HG02885 (cell line): ENCODE measurements at regions not wholly inside any gene's neighbourhood (a gene's known extent, or its start where the extent isn't known, plus 50 kb on each side); places are given as distances from the start of the nearest gene placed in this dataset.

Source experiments
- ATAC-seq: cut with Tn5 transposase; IDR thresholded peaks from one replicate; pipeline ENCODE4 v1.9.1; 2021; ENCODE audit warnings: mild to moderate bottlenecking; ENCODE audit not compliant: unreplicated experiment, poor library complexity

DNA sequence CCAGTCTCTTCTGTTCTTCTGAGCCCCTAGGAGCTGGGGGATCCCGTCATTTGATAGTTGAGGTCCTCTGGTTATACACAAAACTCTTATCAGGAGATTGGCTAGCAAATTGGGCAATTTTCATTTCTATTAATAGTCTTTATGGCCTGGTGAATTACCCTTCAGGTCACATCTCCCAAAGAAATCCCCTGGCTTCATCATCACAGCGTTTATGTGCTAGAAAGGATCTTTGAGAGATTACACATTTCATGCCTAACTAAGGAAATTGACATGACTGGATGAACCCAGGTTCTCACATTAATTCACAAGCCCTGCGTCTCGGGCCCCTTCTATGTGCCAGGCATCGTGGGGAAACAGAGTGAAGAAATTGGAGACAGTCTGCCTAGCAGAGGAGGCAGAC, 227.4 kb upstream of the PROK2 start:
- no peak for ATAC-seq

DNA sequence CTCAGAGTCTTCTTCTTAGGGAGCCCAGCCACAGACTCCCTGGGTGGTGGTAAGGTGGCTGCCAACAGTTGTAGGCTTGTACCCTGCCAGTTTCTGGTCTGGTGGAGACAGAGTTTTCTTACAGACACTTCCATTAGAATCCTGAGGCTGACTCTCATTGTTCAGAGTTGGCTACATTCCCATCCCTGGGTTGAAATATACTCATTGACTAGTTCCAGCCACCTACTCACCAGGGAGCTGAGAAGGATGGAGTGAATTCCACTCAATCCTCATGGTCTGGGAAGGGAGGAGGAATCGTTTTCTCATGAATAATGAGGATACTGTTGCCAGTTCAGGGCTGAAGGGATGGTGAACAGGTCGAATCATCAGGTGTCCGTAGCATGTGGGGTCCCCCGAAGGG, 226.5 kb upstream of the PROK2 start:
- no peak for ATAC-seq

DNA sequence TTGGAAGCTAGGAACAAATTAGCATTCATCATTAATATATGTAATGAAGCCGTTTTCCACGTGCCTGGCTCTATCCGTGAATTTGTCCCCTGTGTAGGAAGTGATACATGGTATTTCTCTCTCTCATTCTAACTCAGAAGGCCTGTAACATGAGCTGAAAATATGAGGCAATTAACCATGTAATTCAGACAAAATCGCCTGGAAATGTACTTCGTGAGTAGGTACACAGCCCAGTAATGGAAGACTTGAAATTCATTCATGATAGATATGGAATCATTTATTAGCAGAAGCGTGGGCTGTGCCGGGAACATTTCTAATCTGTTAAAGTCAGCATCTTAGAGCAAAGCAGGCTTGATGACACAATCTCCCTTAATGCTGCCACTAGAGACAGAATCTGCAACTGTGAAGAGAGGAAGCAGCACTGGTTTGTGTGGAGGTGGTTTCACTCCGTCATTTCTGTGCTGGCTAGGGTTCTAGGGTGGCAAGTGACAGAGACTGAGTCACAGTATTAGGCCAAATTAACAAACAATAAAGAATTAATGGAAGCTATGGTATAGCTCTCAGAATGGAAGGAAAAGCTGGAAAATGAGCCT, 225.0 kb upstream of the PROK2 start:
- ATAC-seq: peak; percentile 80

DNA sequence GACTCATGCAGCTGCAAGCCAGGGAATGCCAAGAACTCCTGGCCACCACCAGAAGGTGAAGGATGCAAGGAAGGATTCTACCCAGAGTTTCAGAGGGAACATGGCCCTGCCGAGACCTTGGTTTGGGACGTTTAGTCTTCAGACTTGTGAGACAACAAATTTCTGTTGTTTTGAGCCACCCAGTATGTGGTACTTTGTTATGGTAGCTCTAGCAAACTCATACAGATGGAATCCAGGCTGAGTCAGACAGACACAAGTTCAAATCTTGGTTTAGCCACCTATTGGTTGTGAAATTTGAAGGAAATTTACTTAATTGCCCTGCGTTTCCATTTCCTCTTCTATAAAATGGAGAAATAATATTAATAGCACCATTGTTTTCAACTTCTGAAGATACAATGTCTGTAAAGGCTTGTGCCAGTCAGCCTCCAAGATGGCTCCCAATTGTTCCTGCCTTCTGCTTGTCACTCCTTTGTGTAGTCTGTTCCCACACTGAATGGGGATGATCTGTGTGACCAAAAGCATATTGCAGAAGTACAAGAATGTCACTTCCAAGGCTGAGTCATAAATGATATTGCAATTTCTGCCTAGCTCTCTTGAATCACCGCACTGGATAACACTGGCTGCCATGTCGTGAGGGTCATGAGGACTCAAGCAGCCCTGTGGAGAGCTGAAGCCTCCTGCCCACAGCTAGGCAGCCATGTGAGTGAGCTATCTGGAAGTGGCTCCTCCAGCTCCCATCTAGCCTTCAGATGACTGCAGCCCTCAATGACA, 223.5 kb upstream of the PROK2 start:
- ATAC-seq: no peak

DNA sequence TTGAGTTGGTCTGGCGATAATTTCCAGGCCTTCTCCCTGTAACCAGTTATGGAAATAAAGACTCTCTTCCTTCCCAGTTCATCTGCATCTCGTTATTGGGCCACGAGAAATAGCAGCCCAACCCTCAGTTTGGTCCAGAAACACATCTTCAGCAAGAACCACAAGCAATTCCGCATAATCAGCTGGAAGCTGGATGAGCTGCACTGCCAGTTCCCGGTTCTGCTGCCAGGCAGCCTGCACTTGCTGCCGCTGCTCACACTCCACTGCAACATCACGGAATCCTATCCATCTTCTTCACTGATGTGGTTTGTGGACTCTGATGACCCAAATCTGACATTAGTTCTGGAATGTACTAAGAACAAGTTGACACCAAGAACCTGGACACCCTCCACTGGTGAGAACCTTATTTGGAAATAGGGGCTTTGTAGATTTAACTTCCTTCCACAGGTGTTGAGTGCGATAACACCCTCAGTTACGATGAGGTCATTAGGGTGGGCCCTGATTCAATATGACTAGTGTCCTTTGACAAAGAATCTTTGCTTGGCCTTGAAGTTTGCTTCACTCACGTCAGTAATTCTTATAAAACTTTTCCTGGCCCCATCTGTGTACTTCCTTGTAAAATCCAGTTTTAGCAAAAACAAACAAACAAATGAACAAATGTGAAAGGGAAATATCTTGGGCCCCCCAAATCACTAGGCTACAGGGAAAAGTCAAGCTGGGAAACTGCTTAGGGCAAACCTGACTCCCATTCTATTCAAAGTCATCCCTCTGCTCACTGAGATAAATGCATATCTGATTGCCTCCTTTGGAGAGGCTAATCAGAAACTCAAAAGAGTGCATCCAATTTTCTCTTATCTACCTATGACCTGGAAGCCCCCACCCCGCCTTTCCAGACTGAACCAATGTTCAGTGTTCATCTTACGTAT, 221.9 kb upstream of the PROK2 start:
- no peak for ATAC-seq

DNA sequence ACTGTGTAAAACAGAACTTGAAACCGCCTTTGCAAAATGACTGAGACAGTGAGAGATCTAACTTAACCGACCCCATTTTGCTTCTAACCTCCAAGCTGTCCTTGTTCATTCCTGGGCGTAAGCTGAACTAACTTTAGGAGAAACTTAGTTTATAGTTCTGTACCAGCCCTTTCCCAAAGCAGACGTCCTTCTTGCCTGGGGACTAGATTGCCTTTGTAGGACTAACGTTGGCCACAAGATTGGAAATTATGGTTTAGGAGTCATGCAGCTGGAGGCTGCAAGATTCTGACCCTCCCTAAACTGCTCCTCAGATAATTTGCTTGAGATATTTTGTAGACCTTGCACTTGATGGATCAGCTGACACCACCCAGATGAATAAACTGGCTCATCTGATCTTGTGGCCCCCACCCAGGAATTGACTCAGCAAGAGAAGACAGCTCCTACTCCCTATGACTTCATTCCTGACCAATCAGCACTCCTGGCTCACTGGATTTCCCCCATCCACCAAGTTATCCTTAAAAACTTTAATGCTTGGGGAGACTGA, 219.9 kb upstream of the PROK2 start:
- no peak for ATAC-seq

DNA sequence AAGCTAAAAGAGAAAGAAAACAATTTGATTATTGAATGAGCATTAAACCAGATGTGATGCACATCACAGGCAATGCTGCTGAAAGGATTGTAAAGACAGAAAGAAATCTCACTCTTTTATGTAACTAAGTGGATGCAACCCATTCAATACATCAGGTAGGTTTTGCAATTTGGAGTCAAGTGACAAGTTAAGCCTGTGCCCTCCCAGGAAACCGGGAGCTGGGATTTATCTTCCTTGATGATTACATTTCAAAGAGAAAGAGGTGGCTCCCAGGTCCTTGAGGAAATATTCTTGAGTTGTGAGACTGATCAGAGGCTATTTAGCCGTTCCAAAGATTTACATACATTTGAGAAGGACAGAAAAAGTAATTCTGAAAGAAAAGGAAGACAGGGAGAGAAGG, 219.0 kb upstream of the PROK2 start:
- ATAC-seq: no peak

DNA sequence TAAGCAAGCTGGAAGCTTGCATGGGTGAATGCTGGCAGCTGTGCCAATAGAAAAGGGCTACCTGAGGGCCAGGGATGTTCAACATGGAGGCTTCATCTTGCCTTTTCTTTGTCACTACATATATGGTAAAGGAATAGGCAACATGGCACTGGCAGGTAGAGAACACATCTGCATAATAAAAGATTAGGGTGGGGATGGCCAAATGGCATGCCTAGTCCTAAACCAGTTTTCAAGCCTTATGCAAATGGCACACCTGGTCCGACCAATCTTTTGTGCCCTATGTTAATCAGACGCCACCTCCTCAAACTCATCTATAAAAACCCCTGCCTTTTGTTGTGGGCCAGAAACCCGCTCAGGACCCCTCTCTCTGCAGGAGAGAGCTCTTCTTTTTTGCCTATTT, 216.8 kb upstream of the PROK2 start:
- ATAC-seq: no peak

DNA sequence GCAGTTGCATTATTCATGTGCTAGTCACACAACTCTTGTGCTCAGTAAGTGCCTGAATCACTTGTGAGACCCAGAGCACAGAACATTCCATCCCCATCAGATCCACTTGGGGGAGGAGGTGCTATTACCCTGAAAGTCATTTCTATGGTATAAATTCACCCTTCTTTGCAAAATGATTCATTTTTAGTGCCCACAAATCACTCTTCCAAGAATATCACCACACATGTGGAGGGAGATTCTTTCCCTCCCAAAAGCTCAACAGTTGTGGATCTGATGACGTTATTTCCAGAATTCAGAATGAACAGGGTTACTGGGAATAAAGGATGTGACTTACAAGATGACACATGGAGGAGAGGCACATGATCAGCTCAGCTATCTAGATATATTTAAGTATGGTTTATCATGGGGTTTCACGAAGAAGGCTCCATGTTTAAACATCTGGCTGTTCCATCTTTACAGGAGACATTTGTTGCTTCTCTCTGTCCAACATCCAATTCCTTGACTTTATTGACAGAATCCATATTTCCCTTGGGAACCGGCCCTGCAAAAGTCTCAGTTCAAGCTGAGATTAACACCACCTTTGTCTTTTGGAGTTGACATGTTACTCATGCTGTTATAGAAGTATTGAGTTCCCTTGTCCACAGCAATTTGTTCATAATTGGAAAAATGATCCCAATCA, 214.2 kb upstream of the PROK2 start:
- ATAC-seq: no peak

DNA sequence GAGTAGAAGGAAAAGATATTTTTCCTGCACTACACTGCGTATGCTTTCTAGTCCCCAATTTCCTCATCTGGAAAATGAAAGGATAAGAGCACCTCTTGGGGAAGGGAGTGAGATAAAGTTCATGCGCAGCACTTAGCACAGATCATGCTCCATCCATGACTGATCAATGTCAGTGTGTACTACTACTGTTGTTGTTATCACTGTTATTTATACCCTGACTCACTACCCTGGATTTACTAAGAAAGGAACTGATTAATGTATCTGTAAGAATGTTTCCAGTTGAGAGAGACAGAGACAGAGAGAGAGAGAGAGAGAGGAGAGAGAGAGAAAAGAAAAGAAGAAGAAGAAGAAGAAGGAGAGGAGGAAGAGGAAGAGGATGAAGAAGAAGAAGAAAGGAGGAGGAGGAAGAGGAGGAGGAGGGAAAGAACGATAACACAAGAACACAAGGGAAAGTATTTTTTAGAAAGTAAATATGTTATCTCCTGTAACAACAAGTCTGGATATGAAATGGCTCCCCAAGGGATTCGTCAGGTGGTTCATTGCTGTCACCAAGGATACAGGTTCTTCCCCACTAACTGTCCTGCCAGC, 212.2 kb upstream of the PROK2 start:
- no peak for ATAC-seq

DNA sequence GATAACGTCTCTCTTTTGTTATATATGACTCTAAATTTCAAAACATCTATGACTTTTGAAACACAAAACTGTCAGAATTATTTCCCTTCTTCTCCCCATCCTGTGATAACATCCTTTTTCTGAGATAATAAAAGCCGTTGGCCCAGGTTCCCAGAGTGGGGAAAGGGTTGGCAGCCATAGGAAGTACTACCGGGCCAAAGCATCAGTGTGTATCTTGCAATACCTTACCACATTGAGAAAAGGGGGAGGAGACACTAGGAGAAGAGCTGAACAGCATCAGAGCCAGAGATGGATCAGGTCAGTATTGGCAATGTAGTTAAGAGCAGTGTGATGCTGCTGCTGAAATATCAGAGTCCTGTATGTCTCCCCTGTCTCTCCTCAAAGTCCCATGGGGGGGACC, 210.0 kb upstream of the PROK2 start:
- ATAC-seq: no peak

DNA sequence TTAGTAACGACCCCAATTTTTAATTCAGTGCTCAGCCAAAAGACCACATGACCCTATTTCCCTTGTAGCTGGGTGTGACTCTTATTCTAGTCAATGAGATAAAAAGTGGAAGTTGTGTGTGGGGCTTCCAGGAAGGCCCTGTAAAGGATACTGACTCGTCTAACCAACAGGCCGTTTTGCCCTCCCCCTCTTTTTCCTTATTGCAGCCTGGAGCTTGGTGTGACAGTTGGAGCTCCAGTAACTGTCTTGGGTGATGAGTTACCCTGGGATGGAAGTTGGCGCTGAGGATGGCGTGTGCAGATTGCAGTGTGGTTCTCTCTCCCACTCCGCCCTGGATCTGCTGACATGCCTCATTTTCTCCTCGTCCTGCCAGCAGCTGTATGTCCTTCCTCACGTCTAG, 209.3 kb upstream of the PROK2 start:
- no peak for ATAC-seq

DNA sequence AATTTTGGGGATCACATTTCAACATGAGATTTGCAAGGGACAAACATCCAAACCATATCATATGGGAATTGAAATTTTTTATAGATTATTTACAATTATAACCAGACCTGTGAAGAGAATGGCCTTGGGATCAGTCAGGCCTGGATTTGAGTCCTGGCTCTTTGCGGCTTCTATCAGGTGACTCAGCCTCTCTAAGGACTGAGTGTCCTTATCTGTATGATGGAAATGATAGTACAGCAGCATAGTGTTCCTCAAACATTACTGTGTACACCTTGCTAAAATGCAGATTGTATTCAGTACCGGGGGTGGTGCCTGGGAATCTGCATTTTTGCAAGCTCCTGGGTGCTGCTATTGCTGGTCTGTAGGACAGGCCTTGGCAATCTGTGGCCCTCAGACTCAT, 206.7 kb upstream of the PROK2 start:
- ATAC-seq: no peak

DNA sequence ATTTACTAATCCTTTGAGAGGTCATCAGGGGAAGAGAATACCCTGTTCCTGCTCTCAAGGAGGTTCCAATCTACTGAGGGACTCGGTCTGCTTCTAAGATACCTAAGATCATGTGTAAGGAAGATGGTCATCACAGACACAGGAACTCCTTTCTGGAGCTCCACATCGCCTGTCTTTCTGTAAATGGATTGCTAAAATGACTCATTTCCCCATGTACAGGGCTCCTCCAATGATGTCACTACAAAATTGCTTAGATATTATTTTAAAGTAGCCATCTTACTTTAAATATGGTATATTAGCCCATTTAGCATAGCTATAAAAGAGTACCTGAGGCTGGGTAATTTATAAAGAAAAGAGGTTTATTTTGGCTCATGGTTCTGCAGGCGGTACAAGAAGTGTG, 206.1 kb upstream of the PROK2 start:
- ATAC-seq: no peak

DNA sequence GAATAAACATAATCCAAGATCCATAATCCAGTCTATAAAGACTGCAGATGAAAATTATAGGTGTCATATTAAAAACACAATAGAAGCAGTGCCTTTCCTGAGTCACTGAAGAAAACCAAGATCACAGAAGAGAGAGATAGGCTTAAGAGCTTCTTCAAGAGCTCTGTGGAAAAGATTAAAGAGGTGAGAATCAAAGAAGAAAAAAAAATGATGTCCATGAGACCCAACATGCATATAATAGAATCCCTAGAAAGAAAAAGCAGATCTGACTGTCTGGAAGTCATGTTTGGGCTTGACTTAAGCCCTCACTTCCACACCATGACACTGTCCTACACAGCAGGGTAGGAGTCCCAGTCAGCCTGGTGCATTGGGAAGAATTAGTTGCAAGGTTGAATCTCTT, 205.6 kb upstream of the PROK2 start:
- no peak for ATAC-seq

DNA sequence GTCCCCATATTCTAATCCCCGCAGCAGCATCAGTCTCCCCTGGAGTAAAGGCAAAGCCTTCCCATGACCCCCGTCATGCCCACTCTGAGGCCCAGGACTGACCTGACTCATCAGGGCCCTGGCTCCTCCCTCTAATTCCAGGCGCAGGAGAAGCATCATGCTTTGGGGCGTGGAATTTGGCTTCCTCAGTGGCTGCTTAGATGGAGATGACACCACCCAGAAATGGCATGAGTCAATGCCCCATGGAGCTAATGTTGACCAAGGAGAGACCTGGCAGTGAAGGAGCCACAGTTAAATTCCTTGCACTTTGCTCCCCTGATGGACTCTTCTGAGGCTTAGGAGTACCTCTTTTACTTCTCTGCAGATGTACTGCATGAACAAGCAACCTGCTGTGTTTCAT, 204.2 kb upstream of the PROK2 start:
- ATAC-seq: no peak

DNA sequence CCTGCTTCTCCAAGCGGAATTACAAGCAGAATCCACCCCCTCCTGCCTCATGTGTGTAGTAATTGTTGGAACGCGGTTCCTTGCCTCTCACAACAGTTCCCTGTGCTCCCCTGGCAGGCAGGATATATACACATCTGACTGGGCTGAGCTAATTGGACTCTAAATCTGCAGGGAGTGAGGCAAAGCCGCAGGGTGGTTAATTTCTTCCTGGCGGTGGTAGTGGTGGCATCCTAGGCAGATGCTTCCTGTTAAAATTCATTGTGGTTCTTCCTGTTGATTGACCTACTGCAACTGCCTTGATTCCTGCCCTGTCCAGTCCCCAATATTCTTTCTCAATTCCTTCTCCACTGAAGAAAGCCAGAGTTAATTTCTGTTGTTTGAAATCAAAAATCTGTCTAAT, 202.9 kb upstream of the PROK2 start:
- no peak for ATAC-seq

DNA sequence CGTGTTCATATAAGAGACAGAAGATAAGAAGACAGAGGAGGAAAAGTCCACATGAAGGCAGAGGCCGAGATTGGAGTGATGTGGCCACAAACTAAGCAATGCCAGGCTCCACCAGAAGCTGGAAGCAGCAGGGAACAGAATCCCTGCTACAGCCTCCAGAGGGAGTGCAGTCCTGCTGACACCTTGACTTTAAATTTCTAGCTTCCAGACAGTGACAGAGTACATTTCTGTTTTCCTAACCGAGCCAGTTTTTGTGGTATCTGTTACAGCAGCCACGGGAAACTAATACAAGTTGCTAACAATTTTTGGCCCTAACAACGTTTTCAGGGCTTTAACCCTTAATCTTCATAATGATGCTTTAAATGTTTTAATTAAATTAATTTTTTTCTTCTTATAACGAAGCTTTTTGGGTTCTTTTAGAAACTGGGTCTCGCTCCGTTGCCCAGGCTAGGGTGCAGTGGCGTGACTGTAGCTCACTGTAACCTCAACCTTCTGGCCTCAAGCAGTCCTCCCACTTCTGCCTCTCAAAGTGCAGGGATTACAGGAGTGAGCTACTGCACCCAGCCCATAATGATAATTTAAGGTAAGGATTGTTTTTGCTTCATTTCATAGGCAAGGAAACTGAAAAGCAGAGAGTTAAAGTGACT, 202.3 kb upstream of the PROK2 start:
- no peak for ATAC-seq

DNA sequence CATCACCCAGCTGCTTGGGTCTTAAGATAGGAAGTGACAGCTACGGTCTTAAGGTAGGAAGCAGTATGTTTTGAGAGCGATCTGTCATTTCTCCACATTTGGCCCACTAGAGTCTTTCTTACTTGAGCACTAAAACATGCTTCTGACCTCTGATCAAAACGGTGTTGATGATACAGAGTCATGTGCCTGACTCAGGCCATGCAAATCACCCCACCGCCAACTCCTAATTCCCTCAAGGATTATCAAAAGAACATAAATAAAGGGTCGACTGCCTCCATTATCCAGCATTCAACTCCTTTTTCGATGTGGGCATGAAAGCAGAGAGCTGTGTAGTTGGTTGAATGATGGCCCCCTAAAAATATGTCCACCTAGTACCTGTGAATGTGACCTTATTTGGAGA, 201.7 kb upstream of the PROK2 start:
- no peak for ATAC-seq
